HG03039 (cell line): ENCODE measurements at regions not wholly inside any gene's neighbourhood (a gene's known extent, or its start where the extent isn't known, plus 50 kb on each side); places are given as distances from the start of the nearest gene placed in this dataset.
A peak's percentile ranks its signal among the peaks of the same experiment; 100 is the strongest.

ENCODE experiments used
- ATAC-seq: cut with Tn5 transposase; IDR thresholded peaks from one replicate; pipeline ENCODE4 v1.9.1; 2021; ENCODE audit warnings: mild to moderate bottlenecking, moderate library complexity; ENCODE audit not compliant: unreplicated experiment

GRCh38 chr4:173932701-173933100 is 350.8 kb downstream of the FBXO8 start:
- ATAC-seq: no peak

DNA sequence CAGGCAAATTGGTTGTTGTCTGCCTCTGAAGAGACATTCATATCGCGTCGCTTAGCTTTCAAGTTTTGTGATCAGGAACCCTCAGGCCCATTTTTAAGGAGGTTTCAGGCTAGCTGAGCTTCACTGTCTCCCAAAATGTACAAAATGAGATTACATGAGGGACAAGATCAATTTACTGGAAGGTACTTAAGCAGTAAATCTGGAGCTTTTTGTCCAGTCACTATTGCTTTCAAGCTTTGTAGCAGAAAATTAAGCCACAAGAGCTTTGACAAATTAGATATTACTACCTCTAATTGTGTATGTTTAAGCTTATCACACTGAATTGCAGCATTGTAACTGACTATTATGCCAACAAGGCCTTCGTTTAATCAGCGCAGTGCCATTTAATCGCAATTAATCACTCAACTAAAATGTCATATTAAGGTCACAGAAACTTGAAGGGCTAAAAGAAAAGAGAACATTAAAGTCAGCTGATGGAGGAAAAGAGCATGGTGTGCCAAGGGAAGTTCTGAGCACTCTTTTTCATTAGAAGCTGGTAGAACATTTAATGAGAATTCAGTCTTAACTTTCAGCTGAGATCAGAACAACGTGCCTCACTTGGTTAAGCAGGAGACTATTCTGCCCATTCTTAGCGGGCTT is 353.0 kb downstream of the FBXO8 start:
- ATAC-seq: no peak

DNA sequence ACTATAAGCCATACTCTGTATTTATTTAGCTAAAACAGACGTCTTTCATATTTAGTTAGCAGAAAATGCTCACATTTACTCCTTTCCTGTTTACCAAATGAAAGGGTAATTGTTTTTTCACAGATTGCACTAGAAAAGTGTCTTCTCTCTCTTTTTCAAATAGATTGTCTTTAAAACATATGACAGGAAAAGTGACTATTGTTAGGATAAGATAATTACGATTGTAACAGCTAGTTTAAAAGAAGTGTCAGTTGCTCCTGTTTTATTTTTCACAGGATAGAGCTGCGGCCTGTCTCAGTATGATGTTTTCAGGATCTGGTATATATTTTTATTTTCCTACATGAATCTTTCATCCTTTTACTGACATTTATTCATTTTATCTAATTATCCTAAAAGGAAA is 353.5 kb downstream of the FBXO8 start:
- no peak for ATAC-seq

DNA sequence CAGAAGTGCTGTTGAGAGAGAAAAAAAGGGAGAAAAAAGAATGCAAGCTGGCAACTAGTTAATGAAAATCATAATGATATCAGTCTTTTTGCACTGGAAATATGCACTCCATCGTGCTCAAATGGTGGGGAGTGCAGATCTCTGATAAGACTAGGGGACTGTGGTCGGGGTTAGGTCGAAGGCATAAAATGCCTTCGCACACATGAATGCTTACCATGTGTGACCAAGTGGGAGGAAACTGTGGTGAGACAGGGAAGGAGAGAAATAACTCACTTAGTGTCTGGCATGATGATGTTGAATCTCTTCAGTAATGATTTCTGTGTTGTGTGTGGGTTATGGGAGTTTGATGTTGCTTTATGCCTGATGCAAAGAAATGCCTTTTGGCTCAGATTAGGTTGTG is 358.9 kb downstream of the FBXO8 start:
- peak; percentile 54 for ATAC-seq

DNA sequence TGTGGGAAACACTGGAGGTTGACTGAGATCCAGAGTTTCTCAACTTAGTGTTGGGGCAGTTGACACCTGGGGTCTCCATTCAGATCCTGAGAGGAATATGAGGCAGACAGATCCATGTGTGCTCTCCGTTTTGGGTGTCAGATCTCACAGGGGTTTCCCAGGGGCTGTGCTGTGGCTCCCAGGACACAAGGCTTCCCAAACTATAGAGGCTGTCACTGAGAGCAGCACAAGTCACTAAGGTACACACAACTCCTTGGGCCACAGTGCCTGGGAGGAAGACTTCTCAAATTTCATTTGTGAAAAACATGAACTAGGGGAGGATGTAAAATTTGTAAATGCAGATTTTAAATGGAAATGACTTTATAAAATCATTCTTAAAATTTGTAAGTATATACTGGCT is 363.6 kb downstream of the FBXO8 start:
- no peak for ATAC-seq

GRCh38 chr4:173919196-173919595 is 364.3 kb downstream of the FBXO8 start:
- ATAC-seq: no peak

- ATAC-seq: no peak
These were observed 366.1 kb downstream of the FBXO8 start for GRCh38 chr4:173917255-173917960.

GRCh38 chr4:173913496-173913895 is 370.0 kb downstream of the FBXO8 start:
- no peak for ATAC-seq

DNA sequence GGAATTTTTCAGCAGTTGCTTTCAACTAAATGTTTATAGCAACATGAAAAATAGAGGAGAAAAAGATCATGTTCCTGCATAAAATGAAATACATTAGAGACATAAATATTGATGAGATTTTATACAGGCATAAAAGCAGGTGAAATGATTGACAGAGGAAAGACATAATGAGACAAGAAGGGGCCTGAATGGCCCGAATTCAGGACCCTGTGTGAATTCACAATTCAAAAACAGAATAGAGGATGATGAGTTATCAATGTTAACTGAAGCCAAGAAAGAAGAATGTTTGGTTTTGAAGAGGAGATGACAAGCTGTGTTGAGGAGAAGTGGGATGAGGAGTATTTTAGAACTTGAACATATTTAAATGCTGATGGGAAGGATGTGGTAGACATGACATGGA is 371.1 kb downstream of the FBXO8 start:
- no peak for ATAC-seq

GRCh38 chr4:173910891-173911290 is 372.6 kb downstream of the FBXO8 start:
- ATAC-seq: no peak

DNA sequence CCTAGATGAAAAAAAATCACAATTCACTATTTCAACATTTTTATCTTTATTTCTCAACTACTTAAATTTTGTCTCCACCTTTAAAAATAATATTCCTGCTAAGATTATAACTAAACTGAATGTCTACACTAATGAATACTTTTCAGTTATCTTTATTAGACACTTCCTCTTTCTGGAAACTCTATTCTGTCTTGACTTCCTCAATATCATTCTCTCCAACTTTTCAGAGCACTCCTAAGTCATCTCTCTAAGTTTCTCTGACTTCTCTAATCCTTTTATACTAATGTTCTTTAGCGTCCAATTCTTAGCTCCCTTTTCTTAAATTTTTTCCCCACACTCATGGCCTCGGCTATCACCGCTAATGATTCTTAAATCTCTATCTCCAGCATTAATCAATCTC is 374.2 kb downstream of the FBXO8 start:
- ATAC-seq: no peak

DNA sequence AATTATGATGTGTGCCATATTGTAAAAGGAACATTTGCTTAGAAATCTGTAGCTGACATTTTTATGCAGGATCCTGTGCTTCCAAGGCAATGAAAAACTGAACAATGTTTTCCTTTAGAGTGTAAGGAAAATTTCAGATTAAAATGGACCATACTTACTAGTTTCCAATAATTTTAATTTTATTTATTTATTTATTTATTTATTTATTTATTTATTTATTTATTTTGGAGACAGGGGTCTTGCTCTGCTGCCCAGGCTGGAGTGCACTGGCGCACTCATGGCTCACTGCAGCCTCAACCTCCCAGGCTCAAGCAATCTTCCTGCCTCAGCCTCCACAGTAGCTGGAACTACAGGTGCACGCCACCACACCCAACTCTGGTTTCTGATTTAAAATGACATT is 369.8 kb upstream of the HAND2 start:
- ATAC-seq: no peak

DNA sequence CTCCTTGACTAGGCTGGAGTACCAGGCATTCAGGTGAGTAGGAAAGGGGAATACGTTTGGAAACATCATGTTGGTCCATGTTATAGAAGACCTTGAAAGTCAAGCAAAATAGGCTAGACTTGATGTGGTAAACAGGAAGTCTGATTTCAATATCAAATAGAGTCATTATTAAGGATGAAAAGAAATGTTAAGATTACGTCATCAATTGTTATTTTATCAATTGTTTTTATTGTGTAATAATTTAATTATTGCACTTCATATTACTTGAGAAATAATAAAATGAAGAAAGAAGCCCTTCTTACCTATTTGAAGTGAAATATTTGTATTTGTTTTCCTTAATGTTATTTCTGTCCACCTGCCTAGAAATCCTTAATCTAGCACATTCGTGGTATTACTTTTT is 361.0 kb upstream of the HAND2 start:
- no peak for ATAC-seq

DNA sequence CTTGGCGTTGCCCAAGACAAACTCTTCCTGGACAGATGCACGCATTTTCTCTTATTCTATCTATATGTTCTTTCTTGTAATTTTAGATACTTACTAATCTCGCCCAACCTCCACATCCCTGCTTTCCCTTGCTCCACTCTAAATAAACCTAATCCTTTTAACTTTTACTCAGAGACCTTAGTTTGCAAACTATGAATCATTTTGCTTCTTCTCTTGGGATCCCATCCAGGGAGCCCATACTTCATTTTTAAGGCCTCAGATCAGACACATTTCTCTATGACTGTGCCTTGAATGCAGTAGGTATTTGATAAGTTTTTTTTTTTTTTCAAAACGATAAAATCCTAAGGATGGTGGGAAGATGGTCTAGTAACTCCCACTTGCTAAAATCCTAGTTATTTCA is 353.8 kb upstream of the HAND2 start:
- ATAC-seq: no peak

GRCh38 chr4:173880897-173881296 is 350.9 kb upstream of the HAND2 start:
- ATAC-seq: no peak

GRCh38 chr4:173879509-173879908 is 349.5 kb upstream of the HAND2 start:
- ATAC-seq: no peak

- ATAC-seq: no peak
These were observed 348.7 kb upstream of the HAND2 start for GRCh38 chr4:173878701-173879100.

GRCh38 chr4:173871643-173872042 is 341.6 kb upstream of the HAND2 start:
- no peak for ATAC-seq

GRCh38 chr4:173866322-173867026 is 336.4 kb upstream of the HAND2 start:
- no peak for ATAC-seq

DNA sequence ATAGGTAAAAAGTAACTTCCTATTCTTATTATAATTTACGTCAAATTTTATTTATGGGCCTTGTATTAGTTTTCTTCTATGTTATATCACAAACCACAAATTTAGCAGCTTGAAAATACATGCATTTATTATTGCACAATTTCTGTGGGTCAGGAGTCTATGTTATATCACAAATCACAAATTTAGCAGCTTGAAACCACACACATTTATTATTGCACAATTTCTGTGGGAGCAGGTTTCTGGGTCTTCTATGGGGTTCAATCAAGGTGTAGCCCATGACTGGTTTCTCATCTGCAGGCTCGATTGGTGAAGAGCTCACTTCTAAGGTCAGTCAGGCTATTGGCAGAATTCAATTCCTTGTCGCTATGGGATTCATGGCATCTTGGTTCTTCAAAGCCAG is 332.7 kb upstream of the HAND2 start:
- no peak for ATAC-seq

GRCh38 chr4:173860094-173860493 is 330.1 kb upstream of the HAND2 start:
- no peak for ATAC-seq

GRCh38 chr4:173859091-173859713 is 329.2 kb upstream of the HAND2 start:
- ATAC-seq: no peak
